H4 (cell line): ENCODE measurements at regions not wholly inside any gene's neighbourhood (a gene's known extent, or its start where the extent isn't known, plus 50 kb on each side); places are given as distances from the start of the nearest gene placed in this dataset.

Experiments
- DNase-seq: peaks from one replicate; pipeline ENCODE4 v3.0.0-alpha.2; 2015; ENCODE audit warnings: low spot score

DNA sequence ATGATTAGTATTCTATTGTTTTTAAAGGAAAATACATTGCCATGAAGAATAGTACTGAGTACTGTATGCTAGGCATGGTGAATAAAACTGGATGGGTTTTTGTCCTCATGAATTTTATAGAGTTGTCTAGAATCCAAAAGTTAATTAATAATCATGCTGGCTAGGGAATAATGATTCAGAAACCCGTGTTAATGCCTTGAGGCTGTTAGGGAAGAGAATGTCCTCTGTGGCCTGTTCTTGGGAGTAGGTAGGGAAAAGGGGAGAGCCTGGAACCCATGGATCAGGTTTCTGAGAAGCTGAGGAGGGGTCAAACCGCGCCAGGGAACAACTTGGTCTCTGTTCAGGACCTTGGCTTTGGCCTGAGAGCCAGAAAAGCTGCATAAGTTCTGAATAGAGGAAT lies 1376.3 kb upstream of the SLC10A2 start:
- DNase-seq, result no peak

DNA sequence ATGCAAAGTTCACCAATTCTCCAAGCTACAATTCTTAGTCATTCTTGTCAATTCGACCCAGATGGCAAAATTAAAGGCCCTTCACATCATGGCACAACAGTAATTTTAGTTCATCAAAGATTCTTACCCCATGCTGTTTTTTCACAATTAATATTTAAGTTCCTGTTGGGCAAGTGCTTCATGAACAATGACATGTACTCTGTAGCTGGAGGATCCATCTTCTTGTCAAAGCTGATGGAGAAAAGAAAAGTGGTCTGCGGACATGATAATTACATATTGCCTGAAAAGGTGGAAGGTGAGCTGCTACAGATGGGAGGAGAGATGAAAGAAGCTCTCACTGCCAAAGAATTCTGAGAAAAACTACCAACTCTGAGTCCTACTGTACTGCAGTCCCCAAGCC lies 1370.3 kb upstream of the SLC10A2 start:
- DNase-seq, result no peak

DNA sequence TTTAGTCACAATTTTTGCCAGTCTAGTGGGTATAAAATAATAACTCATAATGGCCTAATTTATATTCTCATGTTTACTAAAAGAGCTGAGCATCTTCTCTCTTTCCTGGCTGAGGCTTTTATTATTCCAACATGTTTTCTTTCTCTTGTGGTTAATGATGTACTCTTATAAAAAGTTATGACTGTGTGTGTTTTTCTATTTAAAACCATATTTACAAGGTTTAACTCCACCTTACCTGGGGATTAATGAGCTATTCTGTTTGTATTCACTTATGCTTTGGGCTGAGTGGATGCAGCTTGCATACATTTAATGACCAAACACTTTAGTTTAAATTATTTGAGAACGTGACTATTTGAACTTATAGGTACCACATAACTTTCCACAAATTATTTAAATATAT lies 1365.7 kb upstream of the SLC10A2 start:
- no peak for DNase-seq

DNA sequence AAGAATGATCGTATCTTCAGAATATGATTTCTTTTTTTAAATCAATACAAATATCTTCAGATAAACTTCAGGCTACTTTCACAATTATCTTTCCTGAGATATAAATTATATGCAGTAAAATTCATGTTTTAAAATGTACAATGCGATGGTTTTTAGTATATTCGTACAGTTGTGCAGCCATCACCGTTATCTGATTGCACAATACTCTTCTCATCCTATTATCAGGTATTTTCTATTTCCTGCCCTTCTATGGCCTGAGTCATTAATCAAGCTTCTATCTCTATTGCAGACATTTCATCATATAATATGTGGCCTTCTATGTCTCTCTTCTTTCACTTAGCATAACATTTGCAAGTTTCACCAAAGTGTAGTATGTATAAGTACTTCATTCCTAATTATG lies 1360.2 kb upstream of the SLC10A2 start:
- no peak for DNase-seq

DNA sequence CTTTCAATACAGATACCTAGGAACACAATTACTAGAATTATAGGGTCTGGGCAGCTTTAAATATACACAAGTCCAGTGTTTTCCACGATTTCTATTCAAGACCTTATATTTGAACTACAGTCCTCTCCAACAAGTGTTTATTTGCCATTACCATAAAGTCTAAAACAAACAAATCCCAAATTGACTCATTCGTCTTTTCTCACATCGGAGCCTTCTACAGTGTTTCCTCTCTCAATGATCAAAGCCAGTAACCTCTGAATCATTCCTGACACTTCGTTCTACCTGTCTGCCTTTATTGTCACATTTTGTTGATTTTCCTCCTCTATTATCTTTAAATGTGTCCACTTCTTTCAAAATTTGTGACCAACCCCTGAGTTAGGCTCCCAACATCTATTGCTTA lies 1356.5 kb upstream of the SLC10A2 start:
- DNase-seq, result no peak

DNA sequence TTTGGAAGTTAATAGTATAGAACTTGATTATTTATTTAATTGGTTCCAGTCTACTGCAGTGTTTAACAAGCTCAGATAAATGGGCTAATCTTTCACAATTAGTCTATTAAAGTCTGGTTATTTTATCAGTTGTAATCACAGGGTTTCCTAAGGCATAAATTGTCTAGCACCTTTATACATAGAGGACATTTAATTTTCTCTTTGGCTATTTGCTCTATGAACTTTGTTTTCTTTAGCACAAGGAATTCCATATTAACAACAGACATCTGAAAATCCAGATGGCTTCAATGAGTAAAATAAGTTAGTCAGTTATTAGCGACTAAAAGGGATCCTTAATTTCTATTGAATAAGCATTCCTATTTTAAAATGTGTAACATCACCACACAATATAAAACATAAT lies 1350.8 kb upstream of the SLC10A2 start:
- no peak for DNase-seq

DNA sequence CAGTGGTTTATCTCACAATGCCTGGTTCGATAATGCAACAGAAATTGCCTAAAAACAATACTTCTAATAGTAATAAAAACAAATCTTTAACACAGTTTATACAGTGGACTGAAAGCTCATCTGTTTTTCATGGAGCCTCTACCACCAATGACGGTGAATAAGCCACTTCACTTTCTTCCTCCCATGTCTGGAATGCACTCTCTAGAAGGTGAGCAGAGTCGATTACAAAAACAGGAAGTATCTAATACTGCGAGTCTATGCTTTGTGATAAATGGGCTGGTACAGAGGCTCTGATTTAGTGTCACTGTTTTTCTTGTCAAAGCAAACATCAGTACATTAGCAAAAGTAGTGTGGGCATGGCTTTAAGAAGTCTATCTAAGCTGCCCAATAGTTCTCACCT lies 1348.6 kb upstream of the SLC10A2 start:
- no peak for DNase-seq

DNA sequence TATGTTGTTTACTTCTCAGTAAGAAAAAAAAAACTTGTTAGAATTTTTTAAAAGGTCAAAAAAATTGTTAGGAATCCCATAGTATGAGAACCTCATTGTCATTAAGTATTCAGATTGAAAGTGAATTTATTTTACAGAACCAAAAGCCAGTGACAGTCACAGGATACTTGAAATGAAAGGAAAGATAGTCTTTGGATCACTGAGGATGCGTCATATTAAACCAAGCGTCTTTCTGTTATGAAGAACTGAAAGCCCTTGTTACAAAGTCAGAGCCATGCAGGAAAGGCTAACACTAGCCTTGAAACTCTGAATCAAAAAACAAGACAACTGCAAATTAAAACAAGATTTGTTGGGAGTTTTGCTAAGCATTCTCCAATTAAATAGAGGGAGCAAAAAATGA lies 1348.0 kb upstream of the SLC10A2 start:
- DNase-seq, result no peak

DNA sequence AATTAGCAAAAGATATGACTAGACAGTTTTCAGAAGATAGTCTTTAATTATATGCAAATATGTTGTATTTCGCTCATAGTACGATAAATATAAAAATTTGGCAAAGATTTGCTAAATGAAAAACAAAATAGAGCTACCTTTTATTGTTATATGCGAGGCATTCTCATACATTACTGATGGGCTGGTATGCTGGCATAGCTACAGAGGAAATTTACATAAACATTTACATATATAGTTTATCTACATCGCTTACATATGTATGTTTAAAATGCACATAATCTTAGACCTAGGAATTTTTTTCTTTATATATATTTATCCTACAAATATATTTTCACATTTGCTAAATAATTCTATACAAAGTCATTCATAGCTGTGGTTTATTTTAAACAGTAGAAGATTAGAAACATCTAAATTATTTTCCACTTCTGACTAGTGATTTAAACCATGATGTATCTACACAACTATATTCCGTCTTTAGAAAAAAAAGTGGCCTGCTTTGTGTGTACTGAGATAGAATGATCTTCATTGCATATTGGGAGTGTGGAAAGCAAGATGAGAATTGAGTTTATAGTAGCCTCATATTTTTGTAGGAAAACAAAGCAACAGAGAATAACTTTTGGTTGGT lies 1345.0 kb upstream of the SLC10A2 start:
- no peak for DNase-seq

DNA sequence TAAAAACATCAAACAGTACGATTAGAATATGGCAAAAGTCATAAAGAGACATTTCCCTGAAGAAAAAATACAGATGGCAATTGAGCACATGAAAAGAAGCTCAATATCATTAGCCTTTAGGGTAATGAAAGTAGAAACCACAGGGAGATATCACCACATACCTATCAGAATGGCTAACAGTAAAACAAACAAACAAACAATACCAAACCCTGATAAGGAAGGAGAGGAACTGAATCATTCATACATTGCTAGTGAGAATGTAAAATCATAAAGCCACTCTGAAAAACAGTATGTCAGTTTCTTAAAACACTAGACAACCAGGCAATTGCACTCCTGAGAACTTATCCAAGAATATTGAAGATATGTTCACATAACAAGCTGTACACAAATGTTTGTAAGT lies 1342.5 kb upstream of the SLC10A2 start:
- DNase-seq, result no peak

DNA sequence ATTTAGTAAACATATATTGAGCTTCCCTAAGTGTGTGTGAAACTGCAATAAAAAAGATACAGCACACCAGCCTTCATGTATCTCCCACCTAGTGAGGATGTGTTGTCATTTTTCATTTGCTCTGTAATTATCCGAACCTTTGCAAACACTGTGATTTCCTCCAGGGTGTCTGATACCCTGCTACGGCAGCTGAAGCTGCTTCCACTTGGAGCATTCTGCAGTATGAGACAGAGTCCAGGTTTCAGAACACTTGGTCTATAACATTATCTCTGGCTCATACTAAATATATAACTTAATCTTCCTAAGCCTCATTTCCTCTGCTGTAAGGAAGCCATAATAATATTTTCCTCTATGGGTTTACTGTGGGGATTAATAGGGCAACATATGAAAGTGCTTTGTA lies 1338.1 kb upstream of the SLC10A2 start:
- DNase-seq, result no peak

DNA sequence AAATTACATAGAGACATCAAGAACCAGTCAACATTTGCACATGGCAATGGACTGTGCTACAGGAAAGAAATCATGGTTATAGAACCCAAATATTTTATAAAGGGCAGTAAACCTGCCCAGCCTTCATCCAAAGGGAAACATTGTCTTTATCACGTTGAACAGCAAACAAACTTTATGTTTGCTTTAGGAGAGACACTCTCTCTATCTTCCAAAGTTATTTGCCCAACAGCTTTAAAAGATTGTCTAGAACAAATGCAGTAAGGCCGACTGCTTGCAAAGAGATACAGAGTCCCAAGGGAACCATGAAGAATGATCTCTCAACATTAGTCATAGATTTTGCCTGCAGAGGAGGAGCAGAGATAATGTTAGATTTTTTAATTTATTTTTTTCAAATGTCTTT lies 1323.5 kb upstream of the SLC10A2 start:
- DNase-seq, result no peak

DNA sequence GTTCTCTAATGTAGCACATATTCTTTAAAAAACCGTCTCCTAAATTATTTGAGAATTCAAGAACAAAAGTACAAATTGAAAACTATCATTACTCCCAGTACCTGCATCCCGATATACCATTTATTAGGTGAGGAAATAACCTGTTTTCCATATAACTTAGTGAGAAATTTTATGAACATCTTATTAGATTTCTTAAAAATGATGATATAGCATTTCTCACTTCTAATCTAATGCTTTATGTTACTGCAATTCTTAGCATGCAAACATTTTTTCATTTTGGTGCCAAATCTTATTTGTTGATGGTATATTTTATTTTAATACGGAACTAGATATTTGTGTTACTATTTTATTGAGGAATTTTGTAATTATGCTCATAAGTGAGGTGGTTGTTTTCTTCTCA lies 1321.3 kb upstream of the SLC10A2 start:
- DNase-seq, result no peak

DNA sequence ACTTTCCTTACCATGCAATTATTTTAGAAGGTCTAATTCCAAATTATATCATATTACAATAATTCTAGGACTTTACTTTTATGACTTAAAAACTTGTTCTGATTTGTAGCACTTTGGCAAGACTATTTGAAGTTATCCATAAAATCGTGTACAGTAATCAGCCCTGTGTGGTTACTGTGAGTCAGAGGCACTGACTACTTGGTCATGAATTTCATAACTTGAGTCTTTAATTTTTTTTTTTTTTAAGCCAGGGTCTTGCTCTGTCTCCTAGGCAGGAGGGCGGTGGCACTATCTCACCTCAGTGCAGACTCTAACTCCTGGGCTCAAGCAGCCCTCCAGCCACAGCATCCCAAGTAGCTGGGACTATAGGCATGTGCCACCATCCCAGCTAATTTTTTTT lies 1319.2 kb upstream of the SLC10A2 start:
- DNase-seq, result no peak

DNA sequence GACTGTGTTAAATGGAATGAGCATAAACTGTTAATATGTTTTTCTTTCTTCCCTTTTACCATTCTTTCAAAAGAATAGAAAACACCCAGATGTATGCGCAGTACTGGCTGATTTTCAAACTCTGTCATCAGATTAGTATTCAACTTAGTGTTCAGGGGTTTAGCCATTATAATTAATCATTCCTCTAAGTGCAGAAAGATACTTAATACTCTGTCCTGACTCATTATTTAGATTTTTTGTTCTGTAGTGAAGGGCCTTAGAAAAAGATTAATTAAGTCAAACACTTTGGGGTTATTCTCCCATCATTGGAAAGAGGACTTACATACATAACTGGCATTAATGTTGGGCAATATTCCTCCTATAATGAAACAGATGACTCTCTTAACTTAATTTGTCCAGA lies 1316.7 kb upstream of the SLC10A2 start:
- DNase-seq, result no peak

DNA sequence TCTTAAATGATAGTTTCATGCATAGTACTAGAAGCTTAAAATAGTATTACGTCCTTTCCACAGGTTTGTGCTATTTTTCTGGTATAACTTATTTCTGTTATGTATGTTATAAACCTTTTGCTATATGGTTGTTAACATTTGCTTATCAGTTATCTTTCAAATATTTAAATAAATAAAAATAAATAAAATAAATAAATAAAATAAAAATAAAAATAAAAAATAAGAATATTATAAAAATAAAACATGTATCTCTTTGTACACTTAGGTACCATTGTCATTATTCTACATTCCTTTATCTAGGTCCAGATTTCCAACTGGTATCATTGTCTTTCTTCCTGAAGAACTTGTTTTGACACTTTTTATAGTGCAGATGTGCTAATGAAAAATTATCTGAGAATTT lies 1310.4 kb upstream of the SLC10A2 start:
- DNase-seq, result no peak

DNA sequence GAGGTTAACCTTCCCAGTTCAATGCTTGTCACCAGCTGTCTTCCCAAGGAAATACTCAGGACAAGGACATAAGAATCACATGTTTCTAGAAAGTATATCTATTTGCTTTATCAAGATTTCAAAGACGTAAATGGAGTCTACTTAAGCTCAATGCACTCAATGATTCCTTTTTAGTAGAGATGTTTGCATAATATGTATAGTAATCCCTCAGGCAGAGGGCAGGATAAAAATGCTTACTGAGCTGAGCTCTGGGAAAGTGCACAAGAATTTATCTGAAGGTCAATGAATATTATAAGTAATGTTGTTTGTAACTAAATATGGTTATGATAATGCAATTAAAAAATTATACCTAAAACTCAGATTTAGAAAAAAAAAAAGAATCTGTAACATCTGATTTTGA lies 1309.4 kb upstream of the SLC10A2 start:
- no peak for DNase-seq

DNA sequence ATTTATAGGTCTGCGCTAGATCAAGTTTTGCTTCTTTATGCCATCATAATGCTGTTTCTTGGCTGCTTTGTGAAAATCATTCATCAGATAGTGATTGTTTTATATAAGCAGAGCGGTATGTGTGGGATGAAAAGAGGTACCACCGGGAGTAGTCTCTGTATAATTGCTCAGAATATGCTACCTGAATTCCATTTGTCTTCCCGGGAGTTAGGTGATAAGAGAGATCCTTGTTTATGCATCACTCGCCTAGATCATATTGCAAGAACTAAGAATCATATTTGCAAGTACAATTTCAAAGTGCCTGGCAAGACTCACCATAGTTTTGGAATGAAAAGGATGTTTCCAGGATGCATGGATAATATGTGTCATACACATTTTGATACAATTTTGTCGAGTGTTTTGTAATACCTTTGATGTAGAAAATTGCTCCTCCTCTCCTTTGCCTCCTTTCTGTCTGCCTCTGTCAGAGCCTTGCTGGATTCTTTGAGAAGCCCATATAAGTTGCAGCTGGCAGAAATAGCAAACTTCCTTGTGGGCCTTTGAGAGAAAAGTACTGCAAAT lies 1306.0 kb upstream of the SLC10A2 start:
- no peak for DNase-seq

DNA sequence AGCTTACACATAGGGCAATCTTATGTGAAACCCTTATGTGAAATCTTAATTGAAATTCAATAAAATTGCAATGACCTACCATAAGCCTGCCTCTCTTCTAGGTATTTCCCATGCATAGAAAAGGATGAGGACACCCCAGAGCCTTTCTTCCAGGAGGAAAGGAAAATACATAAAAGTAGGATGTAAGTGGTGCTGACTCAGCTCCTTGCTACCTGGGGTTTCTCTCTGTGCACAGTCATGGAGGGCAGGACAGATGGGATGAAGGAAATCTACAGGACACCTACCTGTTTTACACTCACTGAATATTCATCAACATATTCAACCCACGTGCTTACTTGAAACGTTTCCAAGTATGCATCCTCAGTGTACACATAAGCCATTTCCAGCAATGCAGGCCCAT lies 1299.2 kb upstream of the SLC10A2 start:
- no peak for DNase-seq

DNA sequence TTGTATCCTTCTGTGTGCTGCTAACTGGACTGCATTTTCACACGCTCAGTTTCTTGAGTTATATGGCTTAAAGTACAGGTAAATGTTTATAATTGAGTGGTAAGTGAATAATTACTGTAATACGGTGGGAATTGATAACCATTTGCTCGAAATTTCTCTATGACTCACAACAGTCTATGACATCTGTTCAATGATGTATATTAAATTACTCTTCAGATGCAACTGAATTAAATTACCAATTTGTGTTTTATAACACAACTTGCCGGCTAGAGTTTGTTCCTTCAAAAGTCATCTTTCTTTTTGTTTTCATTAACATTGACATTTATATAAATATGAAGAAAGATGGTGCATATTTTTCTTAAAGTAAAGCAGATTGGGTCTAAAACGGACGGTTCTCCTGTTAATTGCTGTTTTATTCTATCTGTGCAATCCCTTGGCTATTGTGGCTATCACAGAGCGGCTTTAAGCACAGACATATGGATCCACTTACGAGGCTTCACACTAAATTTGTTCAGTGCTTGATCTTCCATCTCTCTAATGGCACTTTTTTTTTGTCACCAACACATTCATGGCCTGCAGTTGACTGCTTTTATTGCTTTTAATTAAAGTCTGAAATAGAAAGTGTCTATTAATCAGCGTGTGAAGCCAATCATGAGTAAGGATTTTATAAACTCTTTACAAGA lies 1291.6 kb upstream of the SLC10A2 start:
- DNase-seq, result no peak

DNA sequence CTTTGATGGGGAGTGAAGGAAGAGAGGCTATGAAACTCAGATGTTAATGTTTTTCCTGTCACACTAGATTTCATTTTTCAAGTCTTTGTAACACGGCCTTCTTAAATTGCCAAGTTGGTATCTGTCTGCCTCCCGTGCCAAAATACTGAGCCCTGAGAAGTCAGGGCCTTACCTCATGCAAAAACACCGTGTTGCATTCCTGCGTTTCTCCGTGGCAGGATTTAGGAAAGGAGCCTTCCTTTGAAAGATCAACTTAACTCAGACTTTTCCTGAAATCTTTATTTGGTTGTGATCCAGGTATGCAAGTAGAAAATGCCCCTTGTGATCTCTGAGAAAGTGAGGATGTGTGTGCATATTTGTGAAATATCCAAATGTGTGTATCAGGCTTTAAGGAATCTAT lies 1291.0 kb upstream of the SLC10A2 start:
- no peak for DNase-seq

DNA sequence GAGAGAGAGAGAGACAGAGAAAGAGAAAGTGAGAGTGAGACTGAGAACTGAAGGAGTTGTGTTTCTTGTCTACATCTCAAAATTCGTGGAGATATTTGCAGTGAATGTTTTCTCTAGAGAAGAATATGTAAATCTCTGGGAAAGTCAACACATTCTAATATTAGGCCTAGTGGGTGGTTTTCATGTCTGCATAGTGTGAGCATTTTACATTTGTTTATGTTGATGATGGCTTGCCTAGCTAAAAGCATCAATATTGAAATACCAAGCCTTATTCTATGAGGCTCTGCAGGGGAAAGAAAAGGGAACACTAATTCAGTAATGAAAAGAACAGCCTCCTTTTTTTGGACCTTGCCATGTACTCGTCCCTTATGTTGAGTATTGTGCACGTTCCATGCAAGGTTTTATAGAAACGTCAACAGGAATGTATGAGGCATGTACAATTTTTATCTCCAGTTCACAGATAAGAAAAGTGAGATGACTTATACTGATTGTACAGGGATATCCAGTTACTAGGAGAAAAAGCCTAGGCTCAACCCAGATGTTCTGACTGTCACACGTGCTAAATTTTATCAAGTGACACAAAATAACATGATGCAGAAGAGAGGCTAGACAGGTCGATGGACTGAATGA lies 1288.9 kb upstream of the SLC10A2 start:
- no peak for DNase-seq

DNA sequence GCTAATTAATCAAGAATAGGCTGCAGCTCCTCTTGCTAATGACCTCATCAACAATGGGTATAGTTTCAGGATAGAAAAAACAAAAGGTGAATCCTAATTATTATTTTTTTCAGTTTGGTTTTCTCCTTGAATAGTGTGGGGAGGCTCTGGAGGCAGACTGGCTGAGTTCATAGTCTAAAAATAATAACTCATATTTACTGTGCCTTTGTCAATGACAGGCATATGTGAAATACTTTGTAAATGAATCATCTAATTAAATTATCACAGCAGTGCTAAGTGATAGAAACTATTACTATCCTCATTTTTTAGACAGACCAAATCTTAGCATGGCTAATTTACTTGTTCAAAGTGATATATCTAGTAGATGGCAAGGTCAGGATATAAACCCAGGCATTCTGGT lies 1261.0 kb upstream of the SLC10A2 start:
- DNase-seq, result no peak
